HG02623 (cell line): ENCODE measurements at regions not wholly inside any gene's neighbourhood (a gene's known extent, or its start where the extent isn't known, plus 50 kb on each side); places are given as distances from the start of the nearest gene placed in this dataset.

Source experiments
- ATAC-seq: cut with Tn5 transposase; IDR thresholded peaks from one replicate; pipeline ENCODE4 v1.9.1; 2021; ENCODE audit warnings: moderate library complexity; ENCODE audit not compliant: unreplicated experiment

- ATAC-seq = no peak
These were observed 360.1 kb downstream of the TNS3 start for GRCh38 chr7:47221826-47222225.

- no peak for ATAC-seq
These were observed 363.3 kb downstream of the TNS3 start for GRCh38 chr7:47218378-47219176.

GRCh38 chr7:47217570-47218360 is 364.1 kb downstream of the TNS3 start:
- no peak for ATAC-seq

GRCh38 chr7:47217086-47217485 is 364.8 kb downstream of the TNS3 start:
- no peak for ATAC-seq

- ATAC-seq = no peak
These were observed 365.5 kb downstream of the TNS3 start for GRCh38 chr7:47216439-47216838.

GRCh38 chr7:47215640-47216039 is 366.3 kb downstream of the TNS3 start:
- ATAC-seq = no peak

- ATAC-seq = no peak
These were observed 366.9 kb downstream of the TNS3 start for GRCh38 chr7:47215049-47215448.

- ATAC-seq = no peak
These were observed 368.6 kb downstream of the TNS3 start for GRCh38 chr7:47213276-47213675.

GRCh38 chr7:47211519-47211973 is 370.4 kb downstream of the TNS3 start:
- ATAC-seq = no peak

GRCh38 chr7:47210281-47210854 is 371.5 kb downstream of the TNS3 start:
- ATAC-seq = no peak

- no peak for ATAC-seq
These were observed 374.0 kb downstream of the TNS3 start for GRCh38 chr7:47207956-47208355.

- ATAC-seq = no peak
These were observed 377.2 kb downstream of the TNS3 start for GRCh38 chr7:47204709-47205108.

GRCh38 chr7:47202146-47202783 is 379.6 kb downstream of the TNS3 start:
- ATAC-seq = no peak

GRCh38 chr7:47198159-47198558 is 383.8 kb downstream of the TNS3 start:
- no peak for ATAC-seq

GRCh38 chr7:47197486-47197885 is 384.4 kb downstream of the TNS3 start:
- no peak for ATAC-seq

GRCh38 chr7:47196737-47197136 is 385.2 kb downstream of the TNS3 start:
- no peak for ATAC-seq

GRCh38 chr7:47196106-47196645 is 385.7 kb downstream of the TNS3 start:
- no peak for ATAC-seq

GRCh38 chr7:47195641-47196040 is 386.3 kb downstream of the TNS3 start:
- no peak for ATAC-seq

- no peak for ATAC-seq
These were observed 387.3 kb downstream of the TNS3 start for GRCh38 chr7:47194516-47195057.

- ATAC-seq = no peak
These were observed 388.9 kb downstream of the TNS3 start for GRCh38 chr7:47192978-47193377.

GRCh38 chr7:47191876-47192291 is 390.0 kb downstream of the TNS3 start:
- ATAC-seq = no peak
